Activated naive CD4-positive, alpha-beta T cell treated with anti-CD3 and anti-CD28 coated beads, Interleukin-2, amount 50 U/mL, for 24 hours (primary cell): ENCODE measurements at regions not wholly inside any gene's neighbourhood (a gene's known extent, or its start where the extent isn't known, plus 50 kb on each side); places are given as distances from the start of the nearest gene placed in this dataset.

Experiments
- H3K27ac Mint-ChIP-seq: one replicate; pipeline ENCODE4 v1.8.0; 2021; ENCODE audit warnings: mild to moderate bottlenecking, mixed read lengths
- H3K27me3 Mint-ChIP-seq: one replicate; pipeline ENCODE4 v1.8.0; 2021; ENCODE audit warnings: mixed read lengths
- H3K36me3 Mint-ChIP-seq: one replicate; pipeline ENCODE4 v1.8.0; 2021; ENCODE audit warnings: mixed read lengths
- H3K4me1 Mint-ChIP-seq: one replicate; pipeline ENCODE4 v1.8.0; 2021; ENCODE audit warnings: mixed read lengths
- H3K4me3 Mint-ChIP-seq: one replicate; pipeline ENCODE4 v1.8.0; 2021; ENCODE audit warnings: mild to moderate bottlenecking, mixed read lengths
- H3K9me3 Mint-ChIP-seq: one replicate; pipeline ENCODE4 v1.8.0; 2021; ENCODE audit warnings: mixed read lengths

DNA sequence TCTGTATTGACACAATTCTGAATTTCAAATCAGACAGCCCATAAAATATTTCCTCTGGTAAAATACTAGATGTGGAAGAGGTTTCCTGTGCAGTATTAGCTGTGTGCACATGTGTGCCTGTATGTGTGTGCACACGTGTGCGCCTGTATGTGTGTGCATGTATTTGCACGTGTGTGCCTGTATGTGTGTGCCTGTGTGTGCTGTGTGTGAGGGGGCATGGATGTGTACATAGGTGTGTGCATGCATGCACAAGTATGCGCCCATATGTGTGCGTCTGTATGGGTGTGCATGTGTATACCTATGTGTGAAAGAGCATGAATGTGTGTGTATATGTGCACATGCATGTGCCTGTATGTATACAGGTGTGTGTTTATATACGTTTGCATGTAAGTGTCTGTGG is 191.4 kb downstream of the KLF6 start:
- H3K4me1 Mint-ChIP-seq: no peaks in the 10 kb centered on the region
- no peak overlapping the region for H3K27ac Mint-ChIP-seq
- H3K4me3 Mint-ChIP-seq: no peak overlapping the region
- H3K9me3 Mint-ChIP-seq: no peaks in the 10 kb centered on the region
- no peaks in the 10 kb centered on the region for H3K27me3 Mint-ChIP-seq
- no peaks in the 10 kb centered on the region for H3K36me3 Mint-ChIP-seq

DNA sequence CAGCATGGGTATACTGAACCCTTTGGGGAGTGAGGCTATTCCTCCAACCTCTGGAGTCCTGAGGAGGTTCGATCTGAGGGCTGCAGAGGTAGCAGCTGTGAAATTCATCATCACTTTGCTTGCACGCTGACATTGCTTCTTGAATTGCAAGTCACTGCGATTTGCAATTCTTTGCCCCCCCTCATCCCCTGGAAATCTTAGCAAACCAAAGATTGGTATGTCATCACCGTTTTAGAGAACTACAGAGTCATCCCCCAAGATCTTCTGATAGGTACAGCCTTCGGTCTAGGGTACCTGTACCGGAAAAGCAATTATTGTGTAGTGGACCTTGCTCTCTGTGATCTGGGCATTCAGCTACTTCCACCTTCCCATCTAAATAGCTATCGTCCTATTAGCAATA is 192.6 kb downstream of the KLF6 start:
- Mint-ChIP-seq H3K36me3 (no peaks in the 10 kb centered on the region), H3K27me3 (no peaks in the 10 kb centered on the region), H3K4me1 (no peaks in the 10 kb centered on the region)

DNA sequence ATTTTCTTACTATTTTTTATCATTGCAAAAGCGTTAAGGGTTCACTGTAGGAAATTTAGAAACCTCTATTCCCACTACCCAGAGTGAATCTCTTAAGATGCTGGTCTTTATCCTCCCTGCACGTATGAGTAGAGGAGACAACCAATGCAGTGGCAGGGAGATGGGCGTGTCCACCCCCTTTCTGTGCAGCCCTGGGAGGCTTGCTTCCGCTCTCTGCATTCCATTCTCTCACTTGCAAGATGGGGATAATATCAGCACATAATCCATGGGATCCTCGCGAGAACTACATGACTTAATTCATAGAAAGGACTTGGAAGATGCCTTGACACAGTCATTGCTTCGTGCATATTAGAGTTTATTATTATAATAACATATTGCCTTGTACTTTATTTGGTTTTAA is 196.2 kb downstream of the KLF6 start:
- Mint-ChIP-seq H3K27me3 (no peaks in the 10 kb centered on the region), H3K4me1 (no peaks in the 10 kb centered on the region), H3K9me3 (no peaks in the 10 kb centered on the region), H3K27ac (no peak overlapping the region), H3K36me3 (no peaks in the 10 kb centered on the region), H3K4me3 (no peak overlapping the region)

More for the DNA sequence above, 192.6 kb downstream of the KLF6 start:
- Mint-ChIP-seq H3K9me3 (no peaks in the 10 kb centered on the region), H3K27ac (no peak overlapping the region), H3K4me3 (no peak overlapping the region)

DNA sequence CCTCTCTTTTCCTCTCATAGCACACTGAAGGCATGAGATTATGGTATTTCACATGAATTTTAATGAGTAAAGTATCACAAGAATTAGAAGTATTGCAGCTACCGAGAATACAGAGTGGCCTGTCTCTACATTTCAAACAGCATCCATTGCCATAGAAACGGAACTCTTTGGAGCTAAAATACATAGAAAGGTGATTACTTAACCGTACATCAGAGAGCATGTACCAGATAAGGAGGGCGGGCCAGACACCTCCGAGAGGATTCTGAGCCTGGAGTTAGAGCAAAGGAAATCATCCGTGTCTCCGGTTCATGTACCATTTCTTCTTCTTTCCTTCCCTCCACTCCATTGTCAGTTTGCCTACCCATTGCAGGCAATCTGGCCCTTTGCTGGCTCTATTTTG is 196.7 kb downstream of the KLF6 start:
- Mint-ChIP-seq H3K27me3 (no peaks in the 10 kb centered on the region), H3K27ac (no peak overlapping the region), H3K4me1 (no peaks in the 10 kb centered on the region), H3K4me3 (no peak overlapping the region), H3K9me3 (no peaks in the 10 kb centered on the region), H3K36me3 (no peaks in the 10 kb centered on the region)

DNA sequence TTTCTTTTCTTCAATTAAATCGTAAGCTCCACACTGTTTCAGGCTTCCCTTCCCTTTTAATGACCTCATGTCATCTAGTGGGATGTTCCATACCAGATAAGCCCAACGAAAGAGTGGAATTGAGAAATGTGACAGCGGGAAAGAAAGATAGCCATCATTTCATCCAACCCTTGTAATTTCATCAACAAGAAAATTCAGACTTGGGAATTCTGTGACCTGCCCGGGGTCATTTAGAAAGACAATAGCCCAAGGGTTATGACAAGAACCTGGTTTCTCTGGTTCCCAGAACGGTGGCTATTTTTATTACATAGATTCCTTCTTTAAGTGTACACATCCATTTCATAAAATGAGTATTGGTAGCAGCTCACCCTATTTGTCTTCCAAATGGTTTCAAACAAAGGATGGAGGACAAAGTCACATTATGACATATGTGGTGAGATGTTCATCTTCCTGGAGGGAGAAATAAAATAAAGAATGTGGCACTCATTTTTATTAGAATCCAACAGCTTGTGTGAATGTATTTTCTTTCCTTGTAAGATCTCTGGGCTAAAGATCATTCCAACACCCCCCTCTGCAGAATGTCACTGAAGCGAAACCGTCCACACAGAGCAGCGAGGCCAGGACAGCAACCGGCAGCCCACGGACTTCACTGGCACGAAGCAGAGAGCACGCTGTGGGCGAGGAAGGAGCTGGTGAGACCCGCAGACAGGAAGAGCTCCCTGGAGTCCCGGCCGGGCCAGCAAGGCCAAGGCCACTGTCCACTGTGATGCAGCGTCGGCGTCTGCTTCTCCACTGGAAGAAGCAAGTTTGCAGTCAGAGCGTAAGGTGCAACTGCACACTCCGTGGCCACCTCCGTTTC is 199.9 kb downstream of the KLF6 start:
- H3K4me3 Mint-ChIP-seq: no peak overlapping the region
- H3K4me1 Mint-ChIP-seq: no peaks in the 10 kb centered on the region
- no peak overlapping the region for H3K27ac Mint-ChIP-seq
- no peaks in the 10 kb centered on the region for H3K36me3 Mint-ChIP-seq
- H3K9me3 Mint-ChIP-seq: no peaks in the 10 kb centered on the region
- H3K27me3 Mint-ChIP-seq: no peaks in the 10 kb centered on the region

DNA sequence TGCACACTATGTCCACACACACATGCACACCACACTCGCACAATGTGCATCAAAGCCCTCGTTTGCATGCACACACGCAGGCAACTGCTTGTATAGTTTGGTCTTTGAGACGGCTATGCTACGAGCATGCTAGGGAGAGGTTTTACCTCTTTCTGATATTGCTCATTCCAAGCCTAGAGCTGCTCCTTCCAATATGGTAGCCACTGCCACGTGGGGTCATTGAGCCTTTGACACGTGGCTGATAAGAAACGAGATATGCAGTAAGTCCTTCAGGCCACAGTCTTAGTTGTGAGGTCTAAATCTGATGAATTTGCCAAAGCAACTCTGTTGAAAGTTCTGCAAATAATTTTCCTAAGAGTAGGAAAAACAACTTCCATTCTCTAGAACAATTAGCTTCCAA is 204.4 kb downstream of the KLF6 start:
- Mint-ChIP-seq H3K9me3 (no peaks in the 10 kb centered on the region), H3K4me3 (no peak overlapping the region), H3K27me3 (peaks cover 3% of the 10 kb centered on the region), H3K27ac (no peak overlapping the region), H3K36me3 (no peaks in the 10 kb centered on the region), H3K4me1 (peaks cover 10% of the 10 kb centered on the region)

DNA sequence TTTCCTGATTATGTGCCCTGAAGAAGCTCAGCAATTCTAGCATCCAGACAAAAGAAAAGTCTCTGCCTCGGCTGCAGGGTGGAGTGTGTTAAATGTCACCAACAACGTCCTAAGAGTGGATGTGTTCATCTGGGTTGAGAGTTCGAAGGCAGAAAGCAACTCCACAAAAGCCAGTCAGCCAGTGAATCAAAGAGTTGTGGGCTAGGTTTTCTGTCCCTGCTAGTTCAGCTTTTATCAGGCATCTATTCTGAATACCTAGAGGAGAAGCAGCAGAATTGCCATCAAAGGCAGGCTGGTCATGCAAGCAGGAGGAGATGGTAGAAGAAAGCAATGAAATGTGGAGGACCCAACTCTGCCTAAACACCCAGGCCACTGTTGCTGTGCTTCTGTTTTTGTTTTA is 205.2 kb downstream of the KLF6 start:
- no peak overlapping the region for H3K4me3 Mint-ChIP-seq
- no peaks in the 10 kb centered on the region for H3K36me3 Mint-ChIP-seq
- H3K4me1 Mint-ChIP-seq: peaks cover 10% of the 10 kb centered on the region
- H3K27ac Mint-ChIP-seq: no peak overlapping the region
- peaks cover 3% of the 10 kb centered on the region for H3K27me3 Mint-ChIP-seq
- H3K9me3 Mint-ChIP-seq: no peaks in the 10 kb centered on the region

DNA sequence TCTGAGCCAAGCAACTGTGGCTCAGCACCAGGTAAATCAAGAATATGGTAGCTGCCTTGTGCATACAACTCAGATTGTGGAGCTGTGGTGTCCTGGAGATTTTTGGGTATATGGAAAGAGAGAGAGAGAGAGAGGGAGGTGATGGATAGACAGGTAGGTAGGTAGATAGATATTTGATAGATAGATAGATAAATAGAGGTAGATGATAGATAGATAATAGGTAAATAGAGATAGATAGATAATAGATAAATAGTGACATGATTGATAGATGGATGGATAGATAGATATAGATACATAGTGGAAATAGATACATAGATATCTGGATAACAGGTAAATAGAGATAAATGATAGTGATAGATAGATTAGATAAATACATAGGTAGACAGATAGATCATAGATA is 206.3 kb downstream of the KLF6 start:
- Mint-ChIP-seq H3K27ac (no peak overlapping the region), H3K27me3 (peaks cover 3% of the 10 kb centered on the region), H3K4me3 (no peak overlapping the region), H3K36me3 (no peaks in the 10 kb centered on the region), H3K9me3 (no peaks in the 10 kb centered on the region), H3K4me1 (peaks cover 10% of the 10 kb centered on the region)

DNA sequence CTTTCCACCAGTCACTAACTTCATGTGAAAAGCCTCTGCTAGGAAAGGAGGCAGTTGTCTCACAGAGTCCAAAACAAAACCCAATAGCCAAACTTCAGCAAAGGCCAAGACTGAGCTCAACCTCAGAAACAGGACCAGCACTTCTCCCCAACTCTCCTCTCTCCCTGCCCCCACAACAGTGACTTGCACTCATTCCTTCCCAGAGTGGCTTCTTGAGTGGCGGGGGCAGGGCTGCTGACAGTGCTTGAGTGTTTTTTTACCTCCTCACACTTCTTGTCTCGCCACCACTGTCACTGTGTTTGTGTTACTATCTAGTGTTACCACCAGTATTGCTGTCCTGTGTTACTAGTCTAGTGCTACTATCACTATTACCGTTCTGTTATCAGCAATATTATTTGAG is 206.8 kb downstream of the KLF6 start:
- no peak overlapping the region for H3K4me3 Mint-ChIP-seq
- no peaks in the 10 kb centered on the region for H3K9me3 Mint-ChIP-seq
- no peak overlapping the region for H3K27ac Mint-ChIP-seq
- H3K27me3 Mint-ChIP-seq: peaks cover 3% of the 10 kb centered on the region
- no peaks in the 10 kb centered on the region for H3K36me3 Mint-ChIP-seq
- peaks cover 10% of the 10 kb centered on the region for H3K4me1 Mint-ChIP-seq

DNA sequence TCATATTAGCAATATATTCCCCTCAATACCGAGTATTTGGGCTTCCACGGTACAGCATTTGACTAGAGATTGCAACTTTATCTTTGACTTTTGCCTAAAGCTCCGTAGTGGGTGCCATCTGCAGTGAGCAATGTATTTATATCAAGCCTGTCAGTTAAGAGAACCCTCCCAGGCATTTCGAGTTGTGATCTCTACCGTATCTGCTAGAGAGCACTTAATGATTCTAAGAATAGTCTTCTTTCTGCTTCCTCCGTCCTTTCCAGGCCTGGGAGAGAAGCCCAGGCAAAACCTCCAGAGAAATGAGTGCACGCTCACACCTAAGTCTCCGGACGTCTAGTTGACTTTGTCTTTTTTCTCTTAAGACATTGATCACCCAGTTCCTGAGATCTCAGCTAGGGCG is 210.6 kb downstream of the KLF6 start:
- Mint-ChIP-seq H3K27me3 (peaks cover 3% of the 10 kb centered on the region), H3K36me3 (no peaks in the 10 kb centered on the region), H3K9me3 (no peaks in the 10 kb centered on the region), H3K4me1 (peaks cover 6% of the 10 kb centered on the region), H3K4me3 (no peak overlapping the region), H3K27ac (no peak overlapping the region)

DNA sequence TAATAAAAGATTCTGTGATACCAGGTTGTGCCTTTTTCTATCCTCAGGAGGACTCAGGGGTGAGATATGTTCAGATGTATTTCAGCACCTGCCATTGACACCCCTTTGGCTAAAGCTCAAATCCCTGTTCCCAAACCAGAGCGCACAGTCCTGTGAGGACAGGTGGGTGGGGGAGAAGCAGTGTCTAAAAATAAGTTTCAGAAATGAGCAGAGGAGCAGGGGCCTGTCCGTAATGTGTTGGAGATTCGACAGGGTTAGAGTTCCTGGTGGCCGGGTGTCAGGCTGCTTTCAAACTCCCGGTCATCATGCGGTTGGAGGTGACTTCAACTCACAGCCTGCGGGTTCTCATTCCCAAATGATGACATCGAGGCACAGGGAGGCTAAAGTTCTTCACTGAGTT is 211.5 kb downstream of the KLF6 start:
- Mint-ChIP-seq H3K4me1 (no peaks in the 10 kb centered on the region), H3K9me3 (no peaks in the 10 kb centered on the region)

DNA sequence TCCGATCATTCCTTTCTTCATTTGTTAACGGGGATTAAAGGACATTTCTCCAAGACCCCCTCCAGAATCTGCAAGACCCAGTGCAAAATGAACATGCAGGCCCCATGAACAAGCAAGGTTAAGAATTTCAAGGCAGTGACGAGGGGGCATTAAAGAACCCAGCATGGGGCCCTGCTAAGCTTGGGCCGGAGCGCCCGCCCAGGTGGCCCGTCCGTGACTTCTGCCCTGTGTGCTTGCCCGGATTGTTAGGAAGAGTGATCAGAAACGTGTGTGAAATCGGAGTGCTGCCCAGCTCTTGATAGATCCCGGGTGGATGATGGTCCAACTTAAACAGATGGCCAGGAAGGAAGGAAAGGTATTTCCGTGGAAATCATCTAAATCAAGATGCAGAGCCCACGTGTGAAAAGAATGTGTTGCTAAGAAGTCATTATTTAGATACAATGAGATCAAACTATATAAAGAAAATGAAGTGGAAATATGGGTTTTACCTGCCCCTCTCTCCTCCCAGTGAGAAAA is 213.6 kb downstream of the KLF6 start:
- Mint-ChIP-seq H3K9me3 (no peaks in the 10 kb centered on the region), H3K4me3 (no peak overlapping the region), H3K36me3 (no peaks in the 10 kb centered on the region), H3K27me3 (peaks cover 3% of the 10 kb centered on the region), H3K27ac (no peak overlapping the region), H3K4me1 (peaks cover 10% of the 10 kb centered on the region)

More for the DNA sequence above, 211.5 kb downstream of the KLF6 start:
- Mint-ChIP-seq H3K4me3 (no peak overlapping the region), H3K27me3 (peaks cover 3% of the 10 kb centered on the region), H3K27ac (no peak overlapping the region), H3K36me3 (no peaks in the 10 kb centered on the region)

DNA sequence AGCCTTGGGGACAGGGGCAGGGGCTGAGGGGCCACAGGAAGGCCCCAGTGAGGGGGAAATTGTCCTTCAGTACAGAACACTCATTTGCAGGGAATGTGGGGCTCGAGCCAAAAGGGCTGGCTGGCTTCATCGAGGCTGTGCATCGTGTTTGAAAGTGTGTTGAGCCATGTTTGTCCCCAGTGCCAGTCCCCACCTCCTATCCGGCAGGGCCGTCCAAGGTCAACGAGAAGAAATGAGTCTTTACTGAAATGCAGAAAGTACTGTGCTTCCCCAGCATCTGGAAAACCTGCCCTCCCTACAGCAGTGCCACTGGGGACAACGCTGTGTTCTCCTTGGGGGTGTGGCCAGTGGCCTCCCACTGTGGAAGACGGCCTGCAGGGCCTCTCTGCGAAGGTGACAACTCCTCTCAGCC is 214.1 kb downstream of the KLF6 start:
- peaks cover 10% of the 10 kb centered on the region for H3K4me1 Mint-ChIP-seq
- H3K4me3 Mint-ChIP-seq: no peak overlapping the region
- H3K27ac Mint-ChIP-seq: no peak overlapping the region
- no peaks in the 10 kb centered on the region for H3K36me3 Mint-ChIP-seq
- H3K27me3 Mint-ChIP-seq: no peaks in the 10 kb centered on the region
- H3K9me3 Mint-ChIP-seq: no peaks in the 10 kb centered on the region

DNA sequence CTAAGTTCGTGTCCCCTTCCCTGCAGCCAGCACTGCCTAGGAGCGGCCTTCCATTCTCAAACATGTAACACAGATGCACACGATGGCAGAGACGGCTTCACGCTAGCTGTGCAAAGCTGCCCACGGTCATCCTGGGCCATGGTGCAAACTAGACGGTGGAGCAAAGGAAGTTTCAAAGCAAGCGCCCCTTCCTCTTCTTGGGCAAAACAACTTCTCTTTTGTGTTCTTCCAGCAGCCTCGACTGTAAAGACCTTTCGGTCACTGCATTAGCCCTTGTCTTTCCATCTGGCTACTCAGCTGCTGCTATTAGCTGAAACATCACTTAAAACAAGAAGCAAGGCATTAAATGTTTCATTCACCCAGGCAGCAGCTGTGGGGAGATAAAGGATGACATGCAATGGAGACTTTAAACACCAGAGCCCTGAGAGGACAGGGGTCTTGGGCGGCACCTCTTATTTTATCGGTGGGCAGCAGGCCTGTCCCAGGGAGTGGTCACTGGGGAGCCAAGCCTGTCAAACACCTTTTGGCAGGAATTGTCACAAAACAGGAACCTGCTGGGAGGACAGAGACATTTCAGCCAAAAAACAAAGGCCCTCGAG is 214.8 kb downstream of the KLF6 start:
- H3K36me3 Mint-ChIP-seq: no peaks in the 10 kb centered on the region
- no peaks in the 10 kb centered on the region for H3K27me3 Mint-ChIP-seq
- H3K27ac Mint-ChIP-seq: no peak overlapping the region
- H3K4me3 Mint-ChIP-seq: no peak overlapping the region
- H3K4me1 Mint-ChIP-seq: peaks cover 10% of the 10 kb centered on the region
- H3K9me3 Mint-ChIP-seq: no peaks in the 10 kb centered on the region

DNA sequence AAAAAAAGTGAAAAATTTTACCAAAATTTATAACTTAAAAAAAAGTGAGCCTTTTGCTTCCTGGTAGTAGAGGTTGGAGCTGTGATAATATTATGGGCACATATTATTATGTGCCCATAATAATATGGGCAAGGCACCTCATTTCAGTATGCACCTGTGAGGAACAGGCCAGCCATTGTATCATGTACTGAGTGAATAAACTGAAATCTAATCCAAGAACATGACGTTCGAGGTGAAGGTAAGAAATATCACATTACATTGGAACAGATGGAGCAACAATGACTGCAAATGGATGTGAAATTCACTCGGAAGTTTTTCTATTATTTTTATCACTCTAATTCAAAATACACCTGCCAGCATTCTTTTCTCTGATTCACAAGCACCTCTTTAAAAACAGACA is 216.0 kb downstream of the KLF6 start:
- Mint-ChIP-seq H3K9me3 (no peaks in the 10 kb centered on the region), H3K27me3 (no peaks in the 10 kb centered on the region)

DNA sequence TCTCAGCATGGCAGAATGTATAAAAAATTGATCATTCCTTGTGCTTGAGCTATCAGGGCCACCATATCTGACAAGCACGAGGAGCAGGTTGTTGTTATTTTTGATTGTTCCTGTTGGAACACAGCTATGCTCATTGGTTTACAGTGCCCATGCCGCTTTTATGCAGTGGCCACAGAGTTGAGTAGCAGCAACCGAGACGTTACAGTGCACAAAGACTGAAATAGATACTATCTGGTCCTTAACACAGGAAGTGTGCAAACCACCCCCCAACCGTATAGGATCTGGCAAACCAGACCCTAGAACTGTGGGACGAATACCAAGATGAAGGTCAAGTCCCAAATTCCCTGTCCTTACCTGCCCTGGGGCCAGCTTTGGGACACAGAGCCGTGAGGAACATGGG is 216.6 kb downstream of the KLF6 start:
- Mint-ChIP-seq H3K4me3 (no peak overlapping the region), H3K27me3 (no peaks in the 10 kb centered on the region), H3K4me1 (peaks cover 10% of the 10 kb centered on the region), H3K36me3 (no peaks in the 10 kb centered on the region), H3K9me3 (no peaks in the 10 kb centered on the region), H3K27ac (no peak overlapping the region)

More for the DNA sequence above, 216.0 kb downstream of the KLF6 start:
- Mint-ChIP-seq H3K27ac (no peak overlapping the region), H3K4me1 (peaks cover 10% of the 10 kb centered on the region), H3K36me3 (no peaks in the 10 kb centered on the region), H3K4me3 (no peak overlapping the region)
